Stimulated activated CD8-positive, alpha-beta memory T cell treated with anti-CD3 and anti-CD28 coated beads, Interleukin-15, amount 100 ng/mL, for 1 hour (primary cell): ENCODE measurements at regions not wholly inside any gene's neighbourhood (a gene's known extent, or its start where the extent isn't known, plus 50 kb on each side); places are given as distances from the start of the nearest gene placed in this dataset.

Experiments used
- DNase-seq: peaks from one replicate; pipeline ENCODE4 v3.0.0-alpha.2; 2020; ENCODE audit warnings: low read depth

DNA sequence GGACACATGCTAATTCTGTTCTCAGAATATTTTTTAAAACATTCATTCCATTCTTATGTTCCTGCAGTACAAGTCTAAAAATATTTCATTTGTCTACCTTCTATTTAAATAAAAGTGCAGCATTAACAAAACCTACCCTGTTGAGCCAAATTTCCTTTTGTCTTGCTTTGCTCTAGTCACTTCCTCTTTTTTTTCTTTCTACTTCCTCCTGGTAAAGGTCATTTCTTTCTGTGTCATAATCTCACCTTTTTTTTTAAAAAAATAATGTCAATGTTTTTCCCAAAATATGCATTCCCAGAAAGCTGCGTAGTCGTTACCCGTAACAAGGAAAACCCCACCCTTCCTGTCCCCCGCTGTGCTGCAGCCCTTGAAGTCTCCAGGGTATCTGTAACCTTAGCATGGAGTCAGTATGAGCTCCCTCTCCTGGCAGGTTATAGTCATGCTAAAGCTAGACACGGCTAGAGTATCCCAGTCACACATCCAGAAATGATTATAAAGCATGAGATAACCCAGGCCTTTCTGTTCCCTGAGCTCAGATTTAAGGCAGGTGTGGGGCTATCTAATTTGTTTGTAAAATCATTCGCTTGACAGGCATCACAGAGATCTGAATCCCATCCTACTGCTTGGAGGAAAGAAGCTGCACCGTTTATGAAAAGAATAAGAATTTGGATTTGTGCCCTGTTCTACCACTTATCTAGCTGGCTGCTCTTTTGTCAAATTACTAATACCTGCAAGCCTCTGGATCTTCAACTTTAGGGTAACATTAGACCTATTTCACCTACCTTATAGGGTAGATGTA lies 51.1 kb upstream of the EED start:
- DNase-seq: peak; percentile 35

- DNase-seq: no peak
Observed at GRCh38 chr11:86192519-86193257, 51.9 kb upstream of the EED start.

DNA sequence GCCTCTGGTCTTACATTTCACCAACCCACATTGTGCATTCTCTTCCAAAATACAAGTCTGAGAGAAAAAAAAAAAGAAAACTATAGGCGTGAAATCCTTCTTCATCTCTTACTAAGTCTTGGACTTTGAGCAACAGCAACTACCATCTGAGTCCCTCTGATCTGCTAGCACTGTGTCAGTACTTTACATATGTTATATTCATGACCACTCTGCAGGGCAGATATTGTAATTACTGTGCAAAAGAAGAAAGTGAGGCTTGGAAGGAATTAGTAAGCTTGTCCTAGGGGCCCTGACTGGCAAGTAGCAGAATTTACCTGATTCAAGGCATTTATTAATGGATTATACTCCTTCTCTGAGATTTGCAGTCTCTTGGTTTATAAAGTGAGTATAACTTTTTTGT lies 52.7 kb upstream of the EED start:
- no peak for DNase-seq

- DNase-seq: no peak
Observed at GRCh38 chr11:86187027-86187426, 57.5 kb upstream of the EED start.

GRCh38 chr11:86186386-86186785 lies 58.2 kb upstream of the EED start:
- no peak for DNase-seq

DNA sequence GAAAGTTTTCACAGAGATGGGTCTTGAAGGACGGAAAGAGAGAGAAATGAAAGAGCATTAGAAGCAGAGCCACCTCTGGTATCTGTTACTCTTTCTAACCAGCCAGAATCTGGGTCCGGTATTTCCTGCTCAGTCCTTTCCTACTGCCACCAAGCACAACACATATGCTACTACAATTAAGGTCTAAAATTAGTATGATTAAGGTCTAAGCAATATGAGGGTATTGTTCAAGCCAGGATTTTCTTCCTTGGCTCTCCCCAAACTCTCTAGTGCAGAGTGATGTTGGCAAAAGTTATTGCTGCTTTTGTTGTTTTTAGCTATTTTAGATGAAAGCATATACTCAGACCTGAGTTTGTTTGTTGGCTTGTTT lies 59.2 kb upstream of the EED start:
- no peak for DNase-seq

DNA sequence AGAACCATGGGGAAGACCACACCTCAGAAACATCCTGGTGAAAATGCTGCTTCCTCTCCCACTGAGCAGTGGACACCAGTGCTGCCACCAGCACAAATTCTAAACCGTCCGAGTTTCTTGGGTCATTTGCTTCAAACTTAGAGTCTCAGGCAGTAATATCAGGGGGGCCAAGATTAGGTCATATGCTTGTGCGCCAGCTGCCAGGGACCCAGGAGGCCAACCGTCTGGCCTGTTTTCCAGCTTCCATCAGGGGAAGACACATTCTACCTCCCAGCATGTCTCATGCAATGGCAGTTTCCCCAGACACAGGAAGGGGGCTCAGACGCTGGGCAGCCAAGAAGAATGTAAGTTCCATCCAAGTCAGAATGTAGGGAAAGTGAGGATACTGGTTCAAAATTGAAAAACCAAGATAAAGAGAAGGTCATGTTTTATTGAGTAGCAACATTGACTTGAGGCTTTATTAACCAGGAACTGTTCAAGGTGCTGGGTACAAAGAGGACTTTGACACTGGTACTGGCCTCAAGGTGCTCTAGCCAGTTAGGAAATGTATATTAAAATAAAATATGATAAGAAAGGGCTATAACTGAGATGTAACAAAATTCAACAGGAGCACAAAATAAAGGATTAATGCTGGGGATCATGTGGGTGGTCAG lies 59.7 kb upstream of the EED start:
- DNase-seq: no peak

DNA sequence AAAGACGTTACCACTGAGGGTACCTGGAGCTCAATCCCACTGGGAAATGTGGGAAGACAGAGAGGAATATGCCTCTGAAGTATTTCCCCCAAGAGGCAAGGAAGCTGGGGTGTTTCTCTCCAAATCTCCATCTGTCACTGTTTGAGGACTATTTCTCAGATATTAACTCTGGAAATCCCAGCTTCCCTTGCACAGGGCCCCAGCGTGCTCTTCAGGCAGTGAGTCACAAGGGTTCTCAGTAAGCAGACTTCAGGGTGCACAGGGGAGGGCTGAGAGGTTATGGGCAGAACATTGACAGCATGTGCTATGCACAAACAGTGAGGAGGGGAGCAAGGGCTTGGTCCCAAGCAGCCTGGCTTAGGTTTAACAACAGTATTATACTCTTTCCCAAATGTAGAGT lies 60.9 kb upstream of the EED start:
- no peak for DNase-seq

- DNase-seq: no peak
Observed at GRCh38 chr11:86182976-86183584, 61.5 kb upstream of the EED start.

- DNase-seq: no peak
Observed at GRCh38 chr11:86181379-86181778, 63.2 kb upstream of the EED start.

- DNase-seq: no peak
Observed at GRCh38 chr11:86180851-86181250, 63.7 kb upstream of the EED start.

- no peak for DNase-seq
Observed at GRCh38 chr11:86180423-86180822, 64.1 kb upstream of the EED start.

GRCh38 chr11:86179646-86180064 lies 64.9 kb upstream of the EED start:
- no peak for DNase-seq

- no peak for DNase-seq
Observed at GRCh38 chr11:86177302-86177701, 67.3 kb upstream of the EED start.

DNA sequence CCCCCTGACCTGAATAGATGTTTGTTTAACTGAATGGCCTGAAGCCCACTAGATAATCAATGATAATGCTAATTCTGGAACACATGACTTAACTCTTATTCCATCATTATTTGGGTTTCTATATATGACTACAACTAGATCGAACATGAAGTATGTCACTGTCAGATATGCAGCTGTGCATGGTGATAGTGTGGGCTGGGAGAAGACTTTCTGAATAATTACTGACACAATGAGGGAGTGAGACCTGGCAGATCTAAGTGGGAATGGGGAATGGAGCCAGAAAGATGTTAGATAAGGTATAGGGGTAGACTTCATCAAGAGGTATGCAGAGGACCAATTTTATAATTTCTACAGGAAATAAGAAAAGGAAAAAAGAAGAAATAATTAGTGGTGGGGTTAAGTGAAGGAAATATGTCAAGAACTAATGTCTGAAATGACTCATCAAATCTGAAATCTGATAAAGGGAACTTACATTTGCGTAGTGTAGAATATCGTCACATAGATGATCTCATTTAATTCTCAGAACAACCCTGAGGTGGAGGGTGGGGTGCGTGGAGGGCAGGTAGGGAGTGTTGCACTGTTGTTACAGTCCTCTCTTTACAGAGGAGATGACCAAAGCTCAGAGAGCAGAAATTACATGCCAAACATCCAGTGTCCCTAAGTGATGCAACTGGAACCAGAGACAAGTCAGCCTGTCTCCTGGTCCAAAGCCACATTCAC lies 68.2 kb upstream of the EED start:
- DNase-seq: no peak

DNA sequence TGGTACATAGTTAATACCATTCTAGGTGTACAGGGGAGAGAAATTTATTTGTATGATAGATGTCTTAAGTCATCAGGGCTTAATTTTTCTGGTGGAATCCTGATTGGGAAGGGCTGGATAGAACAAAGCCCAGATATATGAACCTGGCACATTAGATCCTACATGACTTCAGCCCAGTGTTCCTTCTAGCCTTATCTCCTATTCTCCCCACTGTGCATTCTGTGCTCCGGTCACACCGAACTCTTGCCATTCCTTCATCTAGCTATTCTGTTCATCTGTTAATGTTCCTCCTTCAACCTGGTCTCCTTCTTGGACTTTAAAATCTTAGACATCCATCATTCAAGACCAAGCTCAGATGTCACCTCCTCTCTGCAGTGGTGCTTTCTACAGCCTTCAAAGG lies 68.9 kb upstream of the EED start:
- DNase-seq: no peak

- DNase-seq: no peak
Observed at GRCh38 chr11:86175191-86175590, 69.4 kb upstream of the EED start.

GRCh38 chr11:86174101-86175046 lies 70.2 kb upstream of the EED start:
- no peak for DNase-seq

DNA sequence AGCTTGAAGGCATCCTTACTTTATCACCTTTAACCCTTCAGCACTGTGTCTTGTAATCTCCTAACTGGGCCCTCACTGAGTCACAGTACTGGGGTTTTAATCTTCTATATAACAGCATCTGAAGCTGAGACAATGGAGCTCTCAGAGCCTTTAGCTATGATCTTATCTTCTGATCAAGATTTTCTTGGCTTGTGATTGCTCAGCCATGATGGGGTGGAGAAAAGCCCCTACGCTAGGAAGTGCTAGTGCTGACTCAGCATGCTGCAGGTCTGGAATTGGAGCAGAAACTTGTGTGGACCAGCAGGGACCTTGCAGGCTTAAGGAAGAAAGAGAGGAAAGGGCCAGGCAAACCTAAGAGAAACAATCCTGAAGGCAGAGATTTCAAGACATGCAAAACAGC lies 71.7 kb upstream of the EED start:
- no peak for DNase-seq

DNA sequence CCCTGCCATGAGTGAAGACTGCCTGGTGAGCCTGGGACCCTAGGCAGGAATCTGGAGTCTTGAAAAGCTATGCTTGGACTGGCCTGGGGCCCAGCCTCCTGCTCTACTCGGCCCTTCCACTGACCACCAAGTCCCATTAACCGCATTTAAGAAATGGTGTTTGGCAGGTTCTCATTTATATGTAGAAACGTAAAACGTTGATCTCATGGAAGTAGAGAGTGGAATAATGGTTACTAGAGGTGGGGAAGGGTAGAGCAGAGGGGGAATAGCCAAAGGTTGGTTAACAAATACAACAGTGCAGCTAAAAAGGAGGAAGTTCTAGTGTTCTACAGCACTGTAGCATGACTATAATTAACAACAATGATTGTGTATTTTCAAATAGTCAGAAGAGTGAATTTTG lies 72.9 kb upstream of the EED start:
- DNase-seq: no peak
